CD14-positive monocyte (primary cell): ENCODE measurements at regions not wholly inside any gene's neighbourhood (a gene's known extent, or its start where the extent isn't known, plus 50 kb on each side); places are given as distances from the start of the nearest gene placed in this dataset.

Experiments used
- DNase-seq, 3 donors: peaks; one replicate each; pipeline ENCODE4 v3.0.0-alpha.2; 2011 to 2022
- H2AFZ ChIP-seq: 2 replicates; pipeline ENCODE4 v1.6.0; 2012; ENCODE audit warnings: mild to moderate bottlenecking, low read depth, low read length, inconsistent platforms; ENCODE audit not compliant: insufficient read depth, poor library complexity, severe bottlenecking
- H3K27ac ChIP-seq, 2 donors: 1 replicate in 1 of 2; 2 replicates in 1 of 2; pipeline ENCODE4 v1.5.1; 2012 to 2013; ENCODE audit warnings: low read length in 2 of 2, control low read depth in 1 of 2, inconsistent platforms in 1 of 2, low read depth in 1 of 2, mild to moderate bottlenecking in 1 of 2
- H3K27me3 ChIP-seq, 2 donors: one replicate each; pipeline versions ENCODE4 v1.6.0 to v1.6.1; 2011 to 2013; ENCODE audit warnings: low read length in 2 of 2; ENCODE audit not compliant: control insufficient read depth in 2 of 2, insufficient read depth in 2 of 2
- H3K36me3 ChIP-seq, 2 donors: replicated peaks in 1 of 2; 1 replicate in 1 of 2; 2 replicates in 1 of 2; pipeline versions ENCODE4 v1.5.1 to v1.6.1; 2012 to 2013; ENCODE audit warnings: low read length in 2 of 2, control low read depth in 1 of 2, inconsistent platforms in 1 of 2, mild to moderate bottlenecking in 1 of 2; ENCODE audit not compliant: insufficient read depth in 2 of 2, control insufficient read depth in 1 of 2
- H3K4me1 ChIP-seq, 2 donors: 1 replicate in 1 of 2; 2 replicates in 1 of 2; pipeline versions ENCODE4 v1.5.1 to v1.6.1; 2012 to 2013; ENCODE audit warnings: low read length in 2 of 2, control low read depth in 1 of 2, inconsistent platforms in 1 of 2, mild to moderate bottlenecking in 1 of 2, moderate library complexity in 1 of 2; ENCODE audit not compliant: insufficient read depth in 2 of 2, control insufficient read depth in 1 of 2
- H3K4me2 ChIP-seq: replicated peaks from 2 replicates; pipeline ENCODE3; 2012; ENCODE audit warnings: low read length, moderate library complexity, mild to moderate bottlenecking; ENCODE audit not compliant: poor library complexity, severe bottlenecking; ENCODE audit errors: extremely low read depth
- H3K4me3 ChIP-seq, 3 experiments: fragments of 200-600 bp in 1 of 3; sonication (generic) in 1 of 3; replicated peaks in 1 of 3; 1 replicate in 2 of 3; 2 replicates in 1 of 3; pipeline ENCODE4 v1.5.1; 2011 to 2013; ENCODE audit warnings: low read length in 3 of 3, mild to moderate bottlenecking in 3 of 3, control low read depth in 2 of 3, low read depth in 2 of 3, inconsistent platforms in 1 of 3, moderate library complexity in 1 of 3
- H3K79me2 ChIP-seq: 2 replicates; pipeline ENCODE4 v1.6.0; 2012; ENCODE audit warnings: mild to moderate bottlenecking, control low read depth, inconsistent platforms, low read length, moderate library complexity; ENCODE audit not compliant: insufficient read depth
- H3K9ac ChIP-seq: 2 replicates; pipeline ENCODE4 v1.6.0; 2017; ENCODE audit warnings: low read length, mild to moderate bottlenecking; ENCODE audit not compliant: insufficient read depth, poor library complexity, severe bottlenecking
- H3K9me3 ChIP-seq, 2 donors: replicated peaks in 1 of 2; 1 replicate in 1 of 2; 2 replicates in 1 of 2; pipeline versions ENCODE4 v1.5.1 to v1.6.1; 2012 to 2013; ENCODE audit warnings: low read length in 2 of 2, control low read depth in 1 of 2; ENCODE audit not compliant: control insufficient read depth in 1 of 2, insufficient read depth in 1 of 2
- H4K20me1 ChIP-seq: 2 replicates; pipeline ENCODE4 v1.6.0; 2012; ENCODE audit warnings: mild to moderate bottlenecking, low read length, control low read depth, moderate library complexity; ENCODE audit not compliant: insufficient read depth
- H3K27ac Mint-ChIP-seq, 7 donors: one replicate each; pipeline ENCODE4 v1.8.0; 2020; ENCODE audit warnings: mild to moderate bottlenecking in 7 of 7, mixed read lengths in 7 of 7, moderate library complexity in 6 of 7, inconsistent platforms in 2 of 7
- H3K27me3 Mint-ChIP-seq, 3 donors: one replicate each; pipeline ENCODE4 v1.8.0; 2021 to 2022; ENCODE audit warnings: low read depth in 3 of 3, mild to moderate bottlenecking in 3 of 3, mixed read lengths in 3 of 3, moderate library complexity in 3 of 3, inconsistent platforms in 1 of 3
- H3K36me3 Mint-ChIP-seq, 2 donors: one replicate each; pipeline ENCODE4 v1.8.0; 2020; ENCODE audit warnings: mixed read lengths in 2 of 2, inconsistent platforms in 1 of 2, mild to moderate bottlenecking in 1 of 2
- H3K4me1 Mint-ChIP-seq: one replicate; pipeline ENCODE4 v1.8.0; 2020; ENCODE audit warnings: mild to moderate bottlenecking, mixed read lengths
- H3K4me3 Mint-ChIP-seq, 2 donors: one replicate each; pipeline ENCODE4 v1.8.0; 2020; ENCODE audit warnings: mild to moderate bottlenecking in 2 of 2, mixed read lengths in 2 of 2, moderate library complexity in 1 of 2
- H3K9me3 Mint-ChIP-seq, 7 donors: one replicate each; pipeline ENCODE4 v1.8.0; 2020 to 2022; ENCODE audit warnings: mixed read lengths in 7 of 7, mild to moderate bottlenecking in 6 of 7, moderate library complexity in 6 of 7, inconsistent platforms in 2 of 7
- WGBS: methylation state at CpG from one replicate; pipeline ENCODE4 v1.1.5; 2013; ENCODE audit warnings: missing lambda C conversion rate; ENCODE audit not compliant: insufficient coverage; 5-methylcytosine and 5-hydroxymethylcytosine counted together
- intact Hi-C, 2 donors: fragments of 100-400 bp; cut with micrococcal nuclease; formaldehyde crosslinking; loops; one replicate each; pipeline versions ENCODE4 v1.15.0 to v1.15.1; 2023
- TF ChIP-seq, protein P1 (sequence below): fragments of 200-600 bp; IDR thresholded peaks from one replicate; pipeline ENCODE4 v1.8.0; 2022; ENCODE audit warnings: antibody characterized with exemption, mild to moderate bottlenecking

DNA sequence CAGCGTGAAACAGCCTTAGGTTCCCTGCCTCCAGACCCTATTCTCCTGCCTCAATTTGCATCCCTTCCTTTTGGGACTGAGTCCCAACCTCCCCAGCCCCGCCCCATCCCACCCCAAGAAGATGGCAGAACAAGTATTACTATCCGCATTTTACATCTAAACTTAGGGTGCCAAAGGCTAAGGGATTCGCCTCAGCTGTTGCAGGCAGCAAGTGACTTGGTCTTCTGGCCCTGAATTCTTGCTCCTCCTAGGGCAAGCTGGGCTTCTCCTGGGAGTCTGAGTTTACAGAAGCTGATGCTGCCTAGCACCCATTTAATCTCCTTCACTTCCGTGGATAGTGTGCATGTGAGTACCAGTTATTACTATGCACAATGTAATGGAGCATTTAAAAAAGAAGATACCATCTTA lies 161.3 kb upstream of the NR5A2 start:
- H3K27me3 Mint-ChIP-seq = peaks cover 0 to 5% (median 1%) of the 10 kb centered on the region in 3 donors
- H3K27ac ChIP-seq = no peak overlapping the region
- H3K79me2 ChIP-seq = no peaks in the 10 kb centered on the region
- H3K36me3 ChIP-seq = no peaks in the 10 kb centered on the region
- no peak for DNase-seq
- H3K36me3 Mint-ChIP-seq = no peaks in the 10 kb centered on the region
- H3K4me3 Mint-ChIP-seq = no peak overlapping the region
- no peaks in the 10 kb centered on the region for H3K9me3 ChIP-seq
- intact Hi-C loops = no loop called here
- 93% methylated on average over 4 of the region's 5 CpGs for WGBS
- no peak overlapping the region for H3K4me3 ChIP-seq
- peaks cover 28% of the 10 kb centered on the region for H3K4me1 Mint-ChIP-seq
- H3K27me3 ChIP-seq = no peaks in the 10 kb centered on the region
- H3K9me3 Mint-ChIP-seq = no peaks in the 10 kb centered on the region
- H3K27ac Mint-ChIP-seq = no peak overlapping the region
- no peak overlapping the region for H3K9ac ChIP-seq
- no peak overlapping the region for H3K4me2 ChIP-seq
- TF ChIP-seq, protein P1, sequence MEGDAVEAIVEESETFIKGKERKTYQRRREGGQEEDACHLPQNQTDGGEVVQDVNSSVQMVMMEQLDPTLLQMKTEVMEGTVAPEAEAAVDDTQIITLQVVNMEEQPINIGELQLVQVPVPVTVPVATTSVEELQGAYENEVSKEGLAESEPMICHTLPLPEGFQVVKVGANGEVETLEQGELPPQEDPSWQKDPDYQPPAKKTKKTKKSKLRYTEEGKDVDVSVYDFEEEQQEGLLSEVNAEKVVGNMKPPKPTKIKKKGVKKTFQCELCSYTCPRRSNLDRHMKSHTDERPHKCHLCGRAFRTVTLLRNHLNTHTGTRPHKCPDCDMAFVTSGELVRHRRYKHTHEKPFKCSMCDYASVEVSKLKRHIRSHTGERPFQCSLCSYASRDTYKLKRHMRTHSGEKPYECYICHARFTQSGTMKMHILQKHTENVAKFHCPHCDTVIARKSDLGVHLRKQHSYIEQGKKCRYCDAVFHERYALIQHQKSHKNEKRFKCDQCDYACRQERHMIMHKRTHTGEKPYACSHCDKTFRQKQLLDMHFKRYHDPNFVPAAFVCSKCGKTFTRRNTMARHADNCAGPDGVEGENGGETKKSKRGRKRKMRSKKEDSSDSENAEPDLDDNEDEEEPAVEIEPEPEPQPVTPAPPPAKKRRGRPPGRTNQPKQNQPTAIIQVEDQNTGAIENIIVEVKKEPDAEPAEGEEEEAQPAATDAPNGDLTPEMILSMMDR = no peak
- peaks cover 19 to 30% of the 10 kb centered on the region in 2 donors for H3K4me1 ChIP-seq
- no peak overlapping the region for H2AFZ ChIP-seq
- no peaks in the 10 kb centered on the region for H4K20me1 ChIP-seq

DNA sequence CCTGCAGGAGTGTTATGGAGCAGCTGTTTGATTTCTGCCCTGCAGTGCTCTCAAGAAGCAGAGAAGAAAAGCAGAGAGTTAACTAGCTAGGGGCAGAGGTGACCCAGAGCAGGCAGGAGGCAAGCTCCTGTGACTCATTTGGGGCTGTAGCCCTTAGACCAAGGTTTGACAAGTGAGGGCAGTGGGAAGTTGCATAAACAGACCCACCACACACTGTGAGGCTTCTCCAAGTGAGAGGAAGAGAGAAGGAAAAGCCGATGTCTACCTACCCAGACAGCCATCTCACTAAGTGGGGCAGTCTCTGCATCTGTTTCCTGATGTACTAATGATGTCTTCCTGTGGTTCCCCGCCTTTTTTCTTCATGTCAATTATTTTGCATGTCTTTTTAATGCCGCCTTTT lies 159.9 kb upstream of the NR5A2 start:
- Histone ChIP-seq H3K36me3 (no peaks in the 10 kb centered on the region), H3K9me3 (no peaks in the 10 kb centered on the region), H3K4me2 (no peak overlapping the region), H3K79me2 (no peaks in the 10 kb centered on the region), H3K27ac (no peak overlapping the region), H4K20me1 (no peaks in the 10 kb centered on the region), H3K9ac (no peak overlapping the region), H2AFZ (peak overlapping the region; percentile 26), H3K4me1 (peaks cover 18 to 29% of the 10 kb centered on the region in 2 donors), H3K27me3 (no peaks in the 10 kb centered on the region), H3K4me3 (no peak overlapping the region)
- peaks cover 26% of the 10 kb centered on the region for H3K4me1 Mint-ChIP-seq
- TF ChIP-seq, protein P1 = no peak
- peak; percentile 38 to 64 (median 56) for DNase-seq
- H3K27ac Mint-ChIP-seq = peak overlapping the region in 2 of 7 donors; percentile 13 to 72
- H3K9me3 Mint-ChIP-seq = no peaks in the 10 kb centered on the region
- intact Hi-C loops = no loop called here
- peaks cover 0 to 5% (median 1%) of the 10 kb centered on the region in 3 donors for H3K27me3 Mint-ChIP-seq
- WGBS = no CpG with 5 or more reads among the region's 3 CpGs
- H3K4me3 Mint-ChIP-seq = no peak overlapping the region
- no peaks in the 10 kb centered on the region for H3K36me3 Mint-ChIP-seq
